ENCODE measurements at regions not wholly inside any gene's neighbourhood (a gene's known extent, or its start where the extent isn't known, plus 50 kb on each side); places are given as distances from the start of the nearest gene placed in this dataset.
"Not testable (repeated sequence)": the region's sequence is repeated elsewhere in the genome, so short reads cannot be mapped to it uniquely, and the experiment has no call there.

GRCh38 chr9:38892539-38893232 lies 172.8 kb upstream of the FAM240B start:
- H3K9me3 ChIP-seq (ENCODE audit: low read depth, low read length, poor library complexity, severe bottlenecking); H3K27me3 ChIP-seq (replicated peaks; ENCODE audit: insufficient read depth, low read depth, low read length, poor library complexity); DNase-seq (ENCODE audit: low spot score); intact Hi-C loops (cut with micrococcal nuclease; ENCODE audit: unreplicated experiment); H3K27ac ChIP-seq (ENCODE audit: low read depth, low read length, poor library complexity, severe bottlenecking); BruUV-seq (replicated peaks); H3K4me1 ChIP-seq (ENCODE audit: insufficient read depth, low read length, poor library complexity, severe bottlenecking); CTCF ChIA-PET; H3K36me3 ChIP-seq (ENCODE audit: insufficient read depth, low read length, poor library complexity, severe bottlenecking); H3K4me3 ChIP-seq (ENCODE audit: low read depth, low read length, poor library complexity, severe bottlenecking); POLR2A ChIA-PET (ENCODE audit: low non-redundant PET): not testable (repeated sequence)

DNA sequence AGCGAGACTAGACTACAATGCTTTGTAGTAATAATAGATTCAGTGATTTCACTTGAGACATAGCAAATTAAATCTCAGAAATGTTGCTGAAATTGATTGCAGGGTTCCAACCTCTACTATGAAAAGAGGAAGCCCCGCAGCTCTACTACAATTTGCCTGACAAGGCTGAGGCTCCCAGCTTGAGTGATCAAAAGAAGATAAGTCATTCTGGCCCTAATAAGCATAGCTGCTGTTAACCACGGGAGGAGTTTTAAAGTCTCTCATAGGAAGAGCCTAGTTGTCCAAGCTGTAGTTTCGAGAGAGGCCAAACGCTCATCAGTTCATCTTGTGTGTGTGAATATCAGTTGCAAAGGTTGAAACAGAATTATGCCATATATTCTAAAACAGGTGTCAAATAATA lies 166.1 kb upstream of the FAM240B start:
- BruUV-seq (replicated peaks); intact Hi-C loops (cut with micrococcal nuclease; ENCODE audit: unreplicated experiment); H3K4me3 ChIP-seq (ENCODE audit: low read depth, low read length, poor library complexity, severe bottlenecking); POLR2A ChIA-PET (ENCODE audit: low non-redundant PET); H3K9me3 ChIP-seq (ENCODE audit: low read depth, low read length, poor library complexity, severe bottlenecking); H3K27ac ChIP-seq (ENCODE audit: low read depth, low read length, poor library complexity, severe bottlenecking); H3K4me1 ChIP-seq (ENCODE audit: insufficient read depth, low read length, poor library complexity, severe bottlenecking); H3K27me3 ChIP-seq (replicated peaks; ENCODE audit: insufficient read depth, low read depth, low read length, poor library complexity); CTCF ChIA-PET; H3K36me3 ChIP-seq (ENCODE audit: insufficient read depth, low read length, poor library complexity, severe bottlenecking); DNase-seq (ENCODE audit: low spot score): not testable (repeated sequence)

DNA sequence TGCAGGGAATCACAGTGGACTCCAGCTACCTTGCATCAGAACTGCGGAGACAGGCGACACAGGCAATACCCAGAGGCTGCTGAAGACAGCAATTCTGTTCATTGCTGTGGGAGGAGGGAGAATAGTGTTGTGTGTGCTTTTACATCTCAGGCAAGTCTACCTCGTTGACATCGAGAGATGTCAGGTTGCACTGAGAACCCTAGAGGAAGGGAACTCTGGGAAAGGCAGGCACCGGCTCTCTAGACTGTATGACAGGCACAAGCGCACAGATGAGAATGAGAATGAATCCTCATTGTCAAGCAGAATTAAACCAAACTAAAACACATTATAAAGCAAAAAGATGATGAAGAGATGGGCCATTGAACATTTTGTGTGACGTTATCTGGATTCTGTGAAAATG lies 155.7 kb upstream of the FAM240B start:
- CTCF ChIA-PET; DNase-seq (ENCODE audit: low spot score); H3K4me1 ChIP-seq (ENCODE audit: insufficient read depth, low read length, poor library complexity, severe bottlenecking); BruUV-seq (replicated peaks); H3K9me3 ChIP-seq (ENCODE audit: low read depth, low read length, poor library complexity, severe bottlenecking); intact Hi-C loops (cut with micrococcal nuclease; ENCODE audit: unreplicated experiment); POLR2A ChIA-PET (ENCODE audit: low non-redundant PET); H3K36me3 ChIP-seq (ENCODE audit: insufficient read depth, low read length, poor library complexity, severe bottlenecking); H3K4me3 ChIP-seq (ENCODE audit: low read depth, low read length, poor library complexity, severe bottlenecking); H3K27ac ChIP-seq (ENCODE audit: low read depth, low read length, poor library complexity, severe bottlenecking); H3K27me3 ChIP-seq (replicated peaks; ENCODE audit: insufficient read depth, low read depth, low read length, poor library complexity): not testable (repeated sequence)

DNA sequence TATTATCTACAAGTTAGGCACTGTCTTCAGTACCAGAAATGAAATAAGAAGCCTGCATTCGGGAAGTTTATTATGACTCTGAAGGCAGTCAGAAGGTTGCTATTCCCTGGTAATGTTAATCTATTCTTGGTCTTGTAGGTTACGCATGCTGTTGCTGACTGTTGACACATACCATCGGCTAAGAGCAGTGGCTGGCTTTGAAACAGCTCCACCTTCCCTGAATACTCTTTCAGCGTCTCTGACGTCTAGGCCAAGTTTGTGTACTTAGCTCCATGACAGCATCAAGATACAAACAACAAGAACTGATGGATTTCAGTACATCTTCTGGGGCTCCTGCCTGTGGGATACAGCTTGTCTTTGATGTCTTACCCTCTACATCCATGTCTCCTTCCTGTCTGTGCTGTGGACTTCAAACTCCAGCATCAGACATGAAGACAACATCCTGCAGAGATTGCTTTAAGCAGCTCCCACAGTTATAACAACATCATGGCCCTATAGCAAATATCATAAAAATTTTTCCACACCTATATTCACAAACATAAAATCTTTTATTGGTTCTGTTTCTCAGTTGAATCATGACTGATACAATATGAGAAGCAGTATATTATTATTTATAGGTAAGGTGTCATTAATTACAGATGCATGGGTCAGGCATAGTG lies 151.5 kb upstream of the FAM240B start:
- intact Hi-C loops (cut with micrococcal nuclease; ENCODE audit: unreplicated experiment); CTCF ChIA-PET; H3K27me3 ChIP-seq (replicated peaks; ENCODE audit: insufficient read depth, low read depth, low read length, poor library complexity); H3K27ac ChIP-seq (ENCODE audit: low read depth, low read length, poor library complexity, severe bottlenecking); H3K4me1 ChIP-seq (ENCODE audit: insufficient read depth, low read length, poor library complexity, severe bottlenecking); BruUV-seq (replicated peaks); H3K4me3 ChIP-seq (ENCODE audit: low read depth, low read length, poor library complexity, severe bottlenecking); POLR2A ChIA-PET (ENCODE audit: low non-redundant PET); H3K36me3 ChIP-seq (ENCODE audit: insufficient read depth, low read length, poor library complexity, severe bottlenecking); DNase-seq (ENCODE audit: low spot score); H3K9me3 ChIP-seq (ENCODE audit: low read depth, low read length, poor library complexity, severe bottlenecking): not testable (repeated sequence)

DNA sequence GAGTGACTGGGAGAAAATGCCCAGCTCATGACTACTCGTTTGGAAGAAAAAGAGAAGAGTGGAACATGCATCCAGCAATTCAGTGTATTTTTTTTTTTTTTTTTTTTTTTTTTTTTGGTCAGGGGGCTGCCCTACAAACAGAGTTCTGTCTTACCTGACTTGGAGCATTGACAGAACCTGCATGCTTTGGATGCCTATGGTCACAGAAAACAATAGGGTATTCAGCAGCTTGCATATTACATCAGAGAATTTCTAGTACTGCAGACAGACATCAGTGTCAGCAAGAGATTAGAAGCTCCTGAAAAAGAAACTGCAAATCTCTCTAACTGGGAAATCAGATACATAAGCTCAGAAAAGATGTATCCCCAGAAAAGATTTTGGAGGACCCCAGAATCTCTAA lies 139.9 kb upstream of the FAM240B start:
- H3K4me3 ChIP-seq (ENCODE audit: low read depth, low read length, poor library complexity, severe bottlenecking); intact Hi-C loops (cut with micrococcal nuclease; ENCODE audit: unreplicated experiment); H3K4me1 ChIP-seq (ENCODE audit: insufficient read depth, low read length, poor library complexity, severe bottlenecking); H3K9me3 ChIP-seq (ENCODE audit: low read depth, low read length, poor library complexity, severe bottlenecking); H3K36me3 ChIP-seq (ENCODE audit: insufficient read depth, low read length, poor library complexity, severe bottlenecking); POLR2A ChIA-PET (ENCODE audit: low non-redundant PET); H3K27ac ChIP-seq (ENCODE audit: low read depth, low read length, poor library complexity, severe bottlenecking); DNase-seq (ENCODE audit: low spot score); BruUV-seq (replicated peaks); CTCF ChIA-PET; H3K27me3 ChIP-seq (replicated peaks; ENCODE audit: insufficient read depth, low read depth, low read length, poor library complexity): not testable (repeated sequence)

DNA sequence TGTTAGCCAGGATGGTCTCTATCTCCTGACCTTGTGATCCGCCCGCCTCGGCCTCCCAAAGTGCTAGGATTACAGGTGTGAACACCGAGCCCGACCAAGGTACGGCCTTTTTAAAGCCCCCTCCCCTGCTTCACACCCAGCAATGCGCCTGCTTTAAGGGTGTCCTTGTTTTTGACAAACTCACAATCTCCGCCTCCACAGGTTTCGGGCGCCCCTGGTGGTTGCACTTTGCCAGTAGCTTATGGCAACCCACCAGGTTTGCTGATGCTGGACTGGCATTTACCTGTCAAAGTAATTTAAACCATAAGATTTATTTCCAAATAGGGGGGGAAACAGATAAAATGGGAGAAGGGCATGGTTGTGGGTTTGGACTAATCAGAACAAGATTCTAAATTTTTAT lies 129.0 kb upstream of the FAM240B start:
- BruUV-seq (replicated peaks); DNase-seq (ENCODE audit: low spot score); intact Hi-C loops (cut with micrococcal nuclease; ENCODE audit: unreplicated experiment); H3K9me3 ChIP-seq (ENCODE audit: low read depth, low read length, poor library complexity, severe bottlenecking); CTCF ChIA-PET; POLR2A ChIA-PET (ENCODE audit: low non-redundant PET); H3K27me3 ChIP-seq (replicated peaks; ENCODE audit: insufficient read depth, low read depth, low read length, poor library complexity); H3K4me1 ChIP-seq (ENCODE audit: insufficient read depth, low read length, poor library complexity, severe bottlenecking); H3K36me3 ChIP-seq (ENCODE audit: insufficient read depth, low read length, poor library complexity, severe bottlenecking); H3K27ac ChIP-seq (ENCODE audit: low read depth, low read length, poor library complexity, severe bottlenecking); H3K4me3 ChIP-seq (ENCODE audit: low read depth, low read length, poor library complexity, severe bottlenecking): not testable (repeated sequence)

GRCh38 chr9:38840213-38840612 lies 120.3 kb upstream of the FAM240B start:
- H3K36me3 ChIP-seq (ENCODE audit: insufficient read depth, low read length, poor library complexity, severe bottlenecking); H3K27me3 ChIP-seq (replicated peaks; ENCODE audit: insufficient read depth, low read depth, low read length, poor library complexity); H3K27ac ChIP-seq (ENCODE audit: low read depth, low read length, poor library complexity, severe bottlenecking); intact Hi-C loops (cut with micrococcal nuclease; ENCODE audit: unreplicated experiment); H3K4me1 ChIP-seq (ENCODE audit: insufficient read depth, low read length, poor library complexity, severe bottlenecking); DNase-seq (ENCODE audit: low spot score); H3K9me3 ChIP-seq (ENCODE audit: low read depth, low read length, poor library complexity, severe bottlenecking); CTCF ChIA-PET; POLR2A ChIA-PET (ENCODE audit: low non-redundant PET); BruUV-seq (replicated peaks); H3K4me3 ChIP-seq (ENCODE audit: low read depth, low read length, poor library complexity, severe bottlenecking): not testable (repeated sequence)

DNA sequence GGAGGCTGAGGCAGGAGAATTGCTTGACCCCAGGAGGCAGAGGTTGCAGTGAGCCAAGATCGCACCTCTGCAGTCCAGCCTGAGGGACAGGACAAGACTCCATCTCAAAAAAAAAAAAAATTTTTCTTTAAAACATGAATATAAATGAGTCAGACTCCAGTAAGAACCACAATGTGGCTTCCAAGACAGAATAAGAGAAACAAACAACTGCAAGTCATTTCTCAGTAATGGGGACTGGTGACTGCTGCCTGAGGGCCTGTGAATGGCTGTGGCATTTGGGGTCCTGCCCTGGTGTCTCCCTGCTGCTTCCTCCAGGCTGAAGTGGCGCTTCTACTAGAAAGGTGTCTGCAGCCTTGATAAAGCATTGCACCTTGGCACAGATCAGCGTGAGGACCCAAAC lies 113.8 kb upstream of the FAM240B start:
- POLR2A ChIA-PET (ENCODE audit: low non-redundant PET); H3K27me3 ChIP-seq (replicated peaks; ENCODE audit: insufficient read depth, low read depth, low read length, poor library complexity); intact Hi-C loops (cut with micrococcal nuclease; ENCODE audit: unreplicated experiment); CTCF ChIA-PET; H3K4me3 ChIP-seq (ENCODE audit: low read depth, low read length, poor library complexity, severe bottlenecking); H3K36me3 ChIP-seq (ENCODE audit: insufficient read depth, low read length, poor library complexity, severe bottlenecking); H3K9me3 ChIP-seq (ENCODE audit: low read depth, low read length, poor library complexity, severe bottlenecking); H3K4me1 ChIP-seq (ENCODE audit: insufficient read depth, low read length, poor library complexity, severe bottlenecking); DNase-seq (ENCODE audit: low spot score); H3K27ac ChIP-seq (ENCODE audit: low read depth, low read length, poor library complexity, severe bottlenecking); BruUV-seq (replicated peaks): not testable (repeated sequence)

Measured in A673 (cell line).